Stimulated activated CD8-positive, alpha-beta memory T cell treated with anti-CD3 and anti-CD28 coated beads, Interleukin-4, amount 100 ng/mL, for 4 hours (primary cell): ENCODE measurements at regions not wholly inside any gene's neighbourhood (a gene's known extent, or its start where the extent isn't known, plus 50 kb on each side); places are given as distances from the start of the nearest gene placed in this dataset.
A peak's percentile ranks its signal among the peaks of the same experiment; 100 is the strongest.

Experiments
- DNase-seq, 2 donors: peaks; one replicate each; pipeline ENCODE4 v3.0.0-alpha.2; 2020; ENCODE audit warnings: low read depth in 2 of 2, low spot score in 1 of 2

DNA sequence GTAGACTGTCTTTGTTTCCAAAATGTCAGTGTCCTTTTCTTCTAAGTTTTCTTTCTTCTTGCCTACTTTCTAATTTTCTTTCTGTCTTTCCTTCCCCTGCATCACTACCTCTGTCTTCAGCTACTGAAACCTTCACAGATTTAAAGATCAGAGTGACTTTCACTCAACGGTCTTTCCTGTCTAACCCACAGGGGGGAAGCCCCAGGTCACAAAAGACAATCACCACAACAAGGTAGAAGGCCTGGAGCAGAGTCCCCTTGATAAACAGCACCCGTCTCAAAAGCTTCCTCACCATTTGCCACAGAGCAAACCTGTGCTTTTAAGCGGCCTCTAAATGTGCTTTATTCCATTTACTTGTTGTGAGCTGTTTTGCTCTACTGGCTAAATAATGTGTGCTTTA is 665.4 kb downstream of the BCL11A start:
- peak in 1 of 2 donors; percentile 4 for DNase-seq

DNA sequence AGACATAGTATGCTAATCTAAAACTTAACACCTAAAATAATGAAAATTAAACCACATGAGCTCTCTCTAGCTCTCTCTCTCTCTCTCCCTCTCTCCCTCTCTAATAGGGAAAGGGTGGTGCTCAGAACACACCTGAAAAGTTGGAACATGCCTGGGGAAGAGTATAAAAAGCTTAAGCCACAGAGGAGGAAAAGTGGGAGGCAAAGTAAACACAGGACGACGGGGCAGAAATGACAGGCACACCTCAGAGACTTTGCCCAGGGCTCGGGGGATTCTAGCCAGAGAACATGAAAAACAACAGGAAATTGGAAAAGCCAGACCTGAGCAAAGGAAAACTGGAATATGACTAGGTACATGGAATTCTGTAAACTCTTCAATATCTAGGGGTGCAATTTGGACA is 666.1 kb downstream of the BCL11A start:
- DNase-seq: no peak

DNA sequence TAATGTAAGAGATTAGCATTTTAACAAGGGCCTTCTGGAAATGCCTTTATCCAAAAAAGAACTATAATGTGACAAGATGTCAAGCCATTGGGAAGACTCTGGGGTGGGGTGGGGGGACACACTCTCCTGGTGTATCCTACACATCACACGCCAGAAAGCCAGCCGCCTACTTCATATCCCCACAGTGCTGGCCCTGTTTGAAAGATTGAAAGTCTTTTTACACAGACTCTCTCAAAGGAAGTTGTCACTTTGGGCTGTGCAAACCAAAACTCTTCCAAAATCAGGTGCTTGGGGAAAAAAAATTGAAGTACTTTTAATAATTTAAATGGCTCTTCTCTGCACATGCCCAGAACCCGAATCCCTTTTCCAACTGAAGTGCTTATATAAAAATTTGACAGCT is 666.7 kb downstream of the BCL11A start:
- DNase-seq: no peak

DNA sequence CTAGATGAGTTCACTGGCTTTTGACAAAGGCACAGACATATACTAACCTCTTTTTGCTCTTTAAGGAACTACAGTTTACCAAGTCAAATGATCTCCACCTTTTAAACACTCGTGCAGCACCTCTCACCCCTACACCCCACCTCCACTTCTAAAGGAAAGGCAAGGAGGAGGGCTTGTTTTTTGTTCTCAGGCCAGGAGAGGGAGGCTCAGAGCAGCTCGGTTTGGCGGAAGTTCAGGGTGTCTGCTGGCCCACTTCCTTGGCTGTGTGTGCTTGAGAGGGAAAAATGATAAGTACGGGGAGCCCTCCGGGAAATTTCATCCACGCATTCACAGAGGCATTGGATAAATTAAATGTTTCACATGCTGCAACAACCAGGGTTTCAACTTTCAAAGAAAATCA is 667.9 kb downstream of the BCL11A start:
- no peak for DNase-seq

DNA sequence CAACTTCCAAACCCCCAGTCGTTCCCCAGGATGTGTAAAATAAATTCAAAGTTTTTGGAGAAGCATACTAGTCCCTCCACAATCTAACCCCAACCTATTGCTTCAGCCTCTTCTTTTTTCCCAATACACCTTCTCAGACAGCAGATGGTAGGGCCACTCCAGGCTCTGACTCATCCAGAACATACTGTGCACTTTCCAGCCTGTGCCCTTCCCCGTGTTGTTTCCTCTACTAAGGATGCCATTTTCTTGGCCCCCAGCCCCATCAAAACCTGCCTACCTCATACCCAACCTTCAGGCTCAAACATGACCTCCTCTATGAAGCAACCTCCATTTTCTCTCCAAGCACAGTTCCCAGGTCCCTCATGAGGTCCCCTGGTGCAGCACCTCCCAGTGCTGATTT is 669.3 kb downstream of the BCL11A start:
- DNase-seq: no peak

DNA sequence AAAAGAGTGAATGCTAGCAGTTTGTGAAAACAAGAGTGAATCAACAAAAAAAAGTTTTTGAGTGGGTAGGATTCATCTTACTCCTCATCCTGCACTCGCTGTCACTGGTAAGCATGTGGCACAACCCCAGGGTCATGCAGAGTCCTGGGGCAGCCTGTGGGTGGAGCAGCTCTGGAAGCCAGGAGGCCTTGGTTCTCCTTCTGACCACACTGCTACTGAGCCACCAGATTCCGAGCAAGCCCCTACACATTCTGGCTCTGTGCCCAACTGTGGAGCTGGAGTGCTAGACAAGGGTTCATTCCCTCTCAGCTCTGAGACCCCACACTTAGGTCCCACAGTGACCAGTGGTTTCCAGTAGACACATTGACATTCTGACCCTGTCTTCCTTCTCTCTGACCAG is 670.6 kb downstream of the BCL11A start:
- no peak for DNase-seq

DNA sequence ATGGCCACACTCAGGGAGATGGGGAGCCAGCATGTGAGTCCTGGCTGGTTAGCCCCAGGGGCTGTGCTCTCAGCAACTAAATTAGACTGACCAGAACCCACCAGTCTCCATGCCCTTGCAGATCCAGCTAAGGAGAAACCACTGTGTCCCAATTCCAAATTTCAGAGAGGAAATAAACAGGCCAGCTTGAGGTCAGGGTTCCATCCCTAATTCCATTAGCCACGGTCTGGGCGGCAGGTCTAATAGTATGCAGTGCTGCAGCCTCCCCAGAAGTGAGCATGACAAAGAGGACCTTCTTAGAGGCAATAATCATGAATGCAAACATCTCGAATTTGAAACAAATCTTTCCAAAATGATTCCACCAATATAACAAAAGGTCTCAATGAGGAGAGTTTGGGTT is 671.2 kb downstream of the BCL11A start:
- DNase-seq: no peak

DNA sequence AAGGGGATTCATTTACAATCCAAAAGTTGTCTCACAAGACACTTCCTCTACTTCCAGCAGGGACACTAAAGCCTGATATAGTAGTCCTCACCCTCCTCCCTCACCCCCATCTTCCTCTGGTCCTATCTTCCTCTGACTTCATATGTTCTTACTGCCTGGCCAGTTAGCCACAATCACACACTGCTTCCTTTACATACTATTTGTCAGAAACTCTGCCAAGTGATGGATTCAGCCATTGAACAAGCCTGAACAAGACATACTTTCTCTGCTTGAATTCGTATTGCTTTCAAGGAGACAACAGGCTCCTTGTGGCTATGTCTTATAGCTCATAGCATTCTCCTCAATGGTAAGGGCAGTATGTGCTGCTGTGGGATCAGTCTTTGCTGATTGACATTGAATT is 672.2 kb downstream of the BCL11A start:
- no peak for DNase-seq

DNA sequence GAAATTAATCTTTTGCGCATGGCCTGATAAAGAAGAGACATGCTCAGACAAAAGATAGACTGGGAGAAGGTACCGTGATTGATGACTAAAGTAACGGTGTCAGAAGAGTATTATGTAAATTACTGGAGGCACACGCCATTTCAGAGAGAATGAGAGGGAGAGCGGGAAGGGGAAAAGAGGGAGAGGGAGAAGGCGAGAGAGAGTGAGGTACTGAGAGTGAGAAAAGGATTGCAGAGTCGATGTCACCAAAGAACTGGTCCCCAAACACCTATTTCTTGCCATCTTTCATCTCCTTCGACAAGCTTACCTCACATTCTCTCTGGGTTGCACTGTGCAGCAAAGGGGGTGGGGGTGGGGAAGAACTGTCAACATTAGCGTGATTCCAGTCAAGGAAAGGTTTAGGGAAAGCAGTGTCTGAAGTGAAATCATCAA is 673.7 kb downstream of the BCL11A start:
- no peak for DNase-seq

DNA sequence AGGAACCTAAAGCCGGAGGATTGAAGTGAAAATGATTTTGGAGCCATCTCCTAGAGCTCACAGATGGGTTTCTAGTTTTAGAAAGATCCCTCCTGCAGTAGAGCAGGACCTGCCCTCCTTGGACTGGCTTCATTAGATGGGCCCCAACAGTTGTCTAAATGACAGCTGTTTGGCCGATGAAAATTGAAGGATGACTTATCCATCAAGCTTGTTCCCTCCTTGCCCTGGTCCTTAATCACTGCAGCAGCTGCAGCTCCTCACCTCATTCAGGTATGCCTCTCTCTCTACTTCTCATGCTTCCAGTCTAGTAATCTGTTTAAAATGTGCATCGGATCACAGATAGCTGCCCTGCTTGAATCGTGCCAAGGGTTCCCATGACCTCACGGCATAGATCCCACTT is 677.6 kb downstream of the BCL11A start:
- DNase-seq: no peak

DNA sequence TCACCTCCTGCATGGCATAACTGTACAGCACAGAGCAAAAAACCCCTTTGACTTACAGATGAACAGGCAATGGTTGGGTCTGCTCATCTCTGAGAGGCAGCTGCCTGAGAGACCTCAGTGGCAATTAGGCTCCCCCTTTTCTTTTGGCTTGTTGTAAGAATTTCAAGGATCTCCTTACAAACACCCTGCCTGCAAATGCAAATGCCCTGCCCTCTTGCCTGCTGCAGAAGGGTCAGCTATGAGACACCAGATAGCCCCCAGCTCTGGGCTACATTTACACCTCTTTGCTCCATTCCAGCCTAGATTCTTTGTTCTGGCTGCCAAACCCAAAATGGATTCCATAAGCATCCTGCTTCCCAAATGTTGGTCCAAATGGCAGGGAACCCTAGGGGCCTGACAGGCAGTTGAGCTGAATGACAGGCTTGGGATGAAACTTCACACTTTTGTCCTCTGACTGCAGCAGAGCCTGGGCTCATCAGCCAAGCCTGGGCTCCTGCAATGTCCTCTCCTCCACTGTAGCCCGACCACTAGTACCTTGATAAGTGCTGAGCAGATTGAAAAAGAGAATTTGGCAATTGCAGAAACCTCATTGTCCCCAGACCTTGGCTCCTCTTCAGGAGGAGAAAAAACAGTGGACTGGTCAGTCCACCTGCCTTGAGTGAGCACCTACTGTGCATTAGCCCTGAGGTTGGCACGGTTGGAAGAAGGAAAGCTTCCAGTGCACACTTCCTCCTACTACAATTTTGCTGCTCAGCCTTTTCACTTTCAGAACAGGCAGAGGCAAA is 678.3 kb downstream of the BCL11A start:
- no peak for DNase-seq

DNA sequence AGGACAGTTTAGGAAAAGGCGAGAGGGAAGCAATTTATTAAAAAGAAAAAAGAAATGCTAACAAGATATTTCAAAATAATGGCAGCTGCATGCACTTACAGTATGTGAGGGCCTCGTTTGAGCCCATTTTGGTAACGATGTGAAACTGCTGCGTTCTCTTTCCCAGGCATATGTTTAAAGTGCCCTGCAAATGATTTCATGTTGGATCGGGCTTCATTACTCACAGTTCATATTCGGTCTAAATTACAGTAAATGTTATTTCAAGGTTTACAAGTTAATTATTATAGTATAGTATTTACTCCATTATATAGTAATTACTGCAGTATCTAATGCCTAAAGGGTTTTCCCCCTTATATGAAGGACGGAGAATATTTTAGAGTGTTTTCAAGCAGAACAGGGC is 679.1 kb downstream of the BCL11A start:
- no peak for DNase-seq

DNA sequence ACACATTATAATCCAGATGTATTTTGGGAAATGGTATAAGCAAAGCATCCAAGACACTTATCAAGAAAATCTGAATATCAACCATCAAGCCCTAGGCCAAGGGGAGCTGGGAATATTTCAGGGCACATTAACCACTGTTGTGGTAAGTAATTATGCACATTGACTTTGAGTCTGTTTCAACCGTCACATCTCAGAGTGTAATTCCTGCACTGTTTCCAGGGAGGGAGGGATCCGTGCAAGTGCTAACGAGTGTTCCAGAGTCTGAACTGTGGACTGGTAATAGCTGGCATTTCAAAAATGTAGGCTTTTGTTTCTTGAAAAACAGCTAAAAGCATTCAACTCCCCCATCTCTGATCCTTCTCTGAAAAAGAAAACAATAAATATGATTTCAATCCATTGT is 681.6 kb downstream of the BCL11A start:
- DNase-seq: no peak

DNA sequence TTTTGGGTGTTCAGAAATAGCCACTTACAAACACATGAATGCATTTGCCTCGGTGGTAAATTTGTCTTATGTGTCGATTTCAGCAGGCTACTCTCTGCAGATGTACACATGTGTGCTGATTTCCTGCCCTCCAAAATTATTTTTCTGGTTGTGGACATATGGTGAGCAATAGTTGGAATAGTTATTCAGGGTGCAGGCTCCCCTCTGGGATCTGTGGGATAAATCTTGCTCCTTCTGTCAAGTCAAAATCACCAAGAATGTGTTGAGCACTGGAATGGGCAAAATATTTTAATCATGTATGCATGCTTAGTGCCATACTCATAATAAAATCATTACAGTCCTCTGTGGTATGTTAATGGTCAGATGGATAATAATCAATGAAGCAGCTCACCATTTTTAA is 684.5 kb downstream of the BCL11A start:
- DNase-seq: no peak

DNA sequence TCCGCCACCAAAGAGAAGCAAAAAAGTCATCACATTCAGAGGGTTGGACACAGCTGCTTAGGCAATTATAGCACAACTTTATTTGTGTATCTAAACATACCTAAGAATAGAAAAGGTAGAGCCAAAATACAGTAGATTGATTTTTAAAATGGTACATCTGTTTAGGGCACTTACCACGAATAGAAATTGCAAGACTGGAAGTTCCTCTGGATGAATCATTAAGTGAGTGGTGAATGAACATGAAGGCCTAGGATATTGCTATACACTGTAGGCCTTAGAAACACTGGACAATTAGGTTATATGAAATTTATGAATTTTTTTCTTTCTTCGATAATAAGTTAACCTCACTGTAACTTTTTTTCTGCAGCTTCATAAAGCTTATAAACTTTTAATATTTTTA is 687.0 kb downstream of the BCL11A start:
- DNase-seq: no peak

DNA sequence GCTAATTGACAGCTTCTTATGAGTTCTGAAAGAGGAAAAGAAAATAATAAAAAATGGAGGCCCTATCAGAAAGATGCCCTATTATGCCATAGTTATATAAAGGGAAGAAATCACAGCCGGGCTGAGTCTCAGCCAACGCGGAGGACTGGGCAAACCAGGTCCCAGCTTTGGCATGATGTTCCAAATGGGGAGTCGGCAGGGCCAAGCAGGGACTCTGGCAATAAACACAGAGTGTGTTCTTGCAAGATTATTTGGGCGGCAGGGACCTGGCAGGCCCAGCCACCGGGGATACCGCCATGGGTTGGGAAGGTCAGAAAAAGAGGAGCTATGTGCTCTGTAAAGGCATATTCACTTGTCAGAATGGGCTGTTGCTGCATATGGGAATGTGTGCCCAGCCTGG is 694.9 kb downstream of the BCL11A start:
- no peak for DNase-seq

DNA sequence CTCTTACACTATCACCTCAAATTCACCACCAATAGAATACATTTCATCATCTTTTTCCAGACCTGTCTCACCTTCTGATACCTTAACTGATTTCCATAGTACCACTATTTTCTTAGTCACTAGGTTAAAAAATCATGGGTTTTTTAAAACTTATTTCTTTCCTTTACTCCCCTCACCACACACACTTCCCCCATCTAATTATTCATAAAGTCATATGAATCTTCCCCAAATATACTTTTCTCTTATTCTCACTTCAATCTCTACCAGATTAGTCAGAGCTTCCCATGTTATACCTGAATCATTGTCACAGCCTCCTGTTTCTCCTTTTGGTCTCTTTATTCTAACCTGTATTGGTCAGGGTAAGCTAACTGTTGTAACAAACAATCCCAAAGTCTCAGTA is 696.3 kb downstream of the BCL11A start:
- no peak for DNase-seq

DNA sequence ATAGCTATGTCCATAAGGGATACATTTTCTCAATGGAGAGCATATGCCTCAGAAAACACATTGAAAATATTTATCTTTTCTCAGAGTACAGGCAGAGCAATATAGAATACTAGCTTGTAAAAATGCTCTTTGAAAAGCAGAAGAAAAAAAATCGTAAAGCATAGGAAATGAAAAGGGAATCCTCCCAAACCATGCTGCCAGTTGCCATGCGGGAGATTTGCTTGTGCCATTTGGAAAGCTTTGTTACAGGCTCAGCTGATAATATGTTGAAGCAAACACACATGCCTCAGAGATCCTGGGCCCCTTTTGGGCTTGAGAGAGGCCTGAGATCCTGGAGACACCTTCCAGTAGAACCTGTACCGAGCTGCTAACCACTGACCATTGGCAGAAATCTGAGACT is 697.1 kb downstream of the BCL11A start:
- DNase-seq: no peak

DNA sequence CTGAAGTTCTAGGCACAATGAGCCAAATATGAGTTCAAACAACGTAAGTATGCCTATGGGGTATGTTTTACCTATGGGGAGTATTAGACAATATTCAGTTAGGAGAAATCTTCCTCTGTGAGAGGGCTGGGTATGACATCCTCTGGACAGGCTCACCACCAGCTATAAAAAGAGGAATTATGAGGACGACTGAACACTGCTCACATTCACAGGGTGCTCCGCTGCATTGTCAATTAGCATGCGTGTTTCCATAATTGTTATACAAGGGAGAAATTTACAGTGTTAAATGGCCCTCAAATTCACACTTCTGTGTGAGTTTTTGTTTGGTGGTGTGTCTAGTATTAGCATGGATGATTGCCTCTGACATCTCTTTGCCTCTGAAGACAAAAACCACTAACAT is 700.4 kb downstream of the BCL11A start:
- DNase-seq: no peak

DNA sequence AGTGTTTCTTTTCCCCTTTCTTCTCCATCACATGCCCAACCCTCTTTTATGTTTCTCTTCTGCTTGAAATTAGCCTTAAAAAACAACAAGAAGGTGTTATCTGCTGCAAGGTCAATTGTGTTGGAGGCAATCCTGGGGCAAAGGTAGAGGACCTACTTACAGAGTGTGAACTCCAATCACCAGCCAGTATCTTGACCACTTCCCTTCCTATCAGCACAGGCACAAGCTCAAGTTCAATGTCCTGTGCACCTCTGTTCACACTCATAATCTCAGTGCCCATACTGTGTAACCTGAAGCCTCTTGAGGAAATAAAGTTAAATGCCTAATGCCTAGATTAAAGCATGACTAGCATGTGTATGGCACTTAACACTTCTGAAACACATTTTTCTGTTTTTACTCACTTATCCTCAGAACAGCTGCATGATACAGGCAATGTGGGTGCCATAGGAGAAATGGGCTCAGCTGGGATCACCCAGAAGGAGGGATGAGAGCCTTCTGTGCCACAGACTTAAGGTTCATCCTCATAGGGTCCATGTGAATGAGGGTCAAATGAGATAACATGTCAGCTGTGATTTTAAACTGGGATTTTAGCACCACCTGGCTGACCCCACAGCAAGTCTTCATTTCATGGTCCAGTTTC is 701.5 kb downstream of the BCL11A start:
- no peak for DNase-seq

DNA sequence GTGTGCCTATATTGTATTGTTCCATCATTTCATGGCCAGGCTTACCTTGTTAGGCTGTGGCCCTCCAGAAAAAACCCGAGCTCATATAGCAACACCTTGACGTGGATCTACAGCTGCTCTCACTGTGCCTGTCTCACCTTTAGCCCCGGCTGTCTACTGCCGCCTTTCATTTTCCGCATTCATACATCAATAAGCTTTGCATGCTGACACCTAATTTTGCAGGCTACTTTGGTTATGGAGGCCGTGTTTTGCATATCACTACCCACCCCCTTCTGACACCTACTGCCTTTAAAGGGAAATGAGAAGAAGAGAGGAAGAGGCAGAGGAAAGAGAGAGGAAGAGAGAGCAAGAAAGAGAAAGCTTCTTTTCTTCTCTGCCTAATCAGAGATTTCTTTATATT is 702.9 kb downstream of the BCL11A start:
- no peak for DNase-seq

DNA sequence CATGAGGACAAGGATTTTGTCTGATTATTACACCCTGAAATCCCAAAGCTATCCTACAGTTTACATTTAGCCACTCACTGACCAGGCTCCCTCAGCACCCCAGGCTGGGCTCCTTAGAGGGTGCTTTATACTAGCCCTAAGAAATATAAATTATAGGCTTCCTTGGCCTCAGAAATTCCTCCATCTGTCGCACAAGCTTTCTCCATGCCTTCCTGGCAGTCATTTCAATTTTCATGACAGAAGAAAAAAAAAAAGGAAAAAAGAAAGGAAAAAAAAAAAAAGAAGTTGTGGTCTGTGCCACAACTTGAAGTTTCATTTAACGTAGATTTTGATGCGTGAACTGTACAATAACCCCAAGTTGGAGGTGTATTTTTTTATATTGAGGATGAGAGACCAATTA is 719.5 kb downstream of the BCL11A start:
- DNase-seq: no peak

DNA sequence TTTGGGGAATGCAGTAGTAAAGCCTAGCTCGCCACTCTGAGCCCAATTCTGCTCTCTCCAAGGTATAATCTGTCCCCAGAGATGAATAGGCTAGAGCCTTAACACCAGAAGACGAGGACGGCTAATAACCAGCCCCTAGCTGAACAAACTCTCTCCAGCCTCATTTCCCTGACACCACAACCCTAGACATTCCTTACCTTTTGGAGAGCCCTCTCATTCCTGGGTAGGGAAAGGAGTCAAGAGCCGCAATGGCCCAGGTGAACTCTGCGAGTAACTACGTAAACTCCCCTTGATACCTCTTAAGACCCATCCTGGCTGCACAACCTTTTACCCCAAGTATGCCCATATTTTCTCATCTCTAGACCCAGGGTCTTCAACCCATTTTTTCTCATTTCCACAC is 722.9 kb downstream of the BCL11A start:
- DNase-seq: no peak
